H9 (cell line): ENCODE measurements at regions not wholly inside any gene's neighbourhood (a gene's known extent, or its start where the extent isn't known, plus 50 kb on each side); places are given as distances from the start of the nearest gene placed in this dataset.

ENCODE experiments used
- DNase-seq: peaks from one replicate; pipeline ENCODE4 v3.0.0-alpha.2; 2017
- H2AFZ ChIP-seq: one replicate; pipeline ENCODE4 v1.6.1; 2013; ENCODE audit warnings: mild to moderate bottlenecking, low read length, control low read depth, moderate library complexity
- H2AK5ac ChIP-seq: 2 replicates; pipeline ENCODE4 v1.6.1; 2013; ENCODE audit warnings: low read length, control low read depth, mixed read lengths; ENCODE audit not compliant: insufficient read length
- H2BK120ac ChIP-seq: one replicate; pipeline ENCODE4 v1.6.1; 2013; ENCODE audit warnings: low read depth, mild to moderate bottlenecking, low read length, control low read depth, inconsistent platforms; ENCODE audit not compliant: poor library complexity, severe bottlenecking
- H2BK12ac ChIP-seq: 2 replicates; pipeline ENCODE4 v1.6.1; 2013; ENCODE audit warnings: low read length, control low read depth, mixed read lengths, low read depth; ENCODE audit not compliant: insufficient read length
- H2BK15ac ChIP-seq: 2 replicates; pipeline ENCODE4 v1.6.1; 2013; ENCODE audit warnings: low read depth, low read length, control low read depth
- H2BK20ac ChIP-seq: one replicate; pipeline ENCODE4 v1.6.1; 2013; ENCODE audit warnings: low read depth, mild to moderate bottlenecking, low read length, control low read depth, inconsistent platforms; ENCODE audit not compliant: poor library complexity, severe bottlenecking
- H2BK5ac ChIP-seq: 2 replicates; pipeline ENCODE4 v1.6.1; 2013; ENCODE audit warnings: low read length, control low read depth, mixed read lengths; ENCODE audit not compliant: insufficient read length
- H3K14ac ChIP-seq: 2 replicates; pipeline ENCODE4 v1.6.1; 2013; ENCODE audit warnings: low read length, control low read depth; ENCODE audit not compliant: insufficient read depth
- H3K18ac ChIP-seq: 2 replicates; pipeline ENCODE4 v1.6.1; 2013; ENCODE audit warnings: low read depth, mild to moderate bottlenecking, mixed read lengths, low read length, control low read depth; ENCODE audit not compliant: insufficient read length
- H3K23ac ChIP-seq: 2 replicates; pipeline ENCODE4 v1.6.1; 2013; ENCODE audit warnings: low read length, control low read depth, mixed read lengths, low read depth; ENCODE audit not compliant: insufficient read length
- H3K23me2 ChIP-seq: 2 replicates; pipeline ENCODE4 v1.6.1; 2013; ENCODE audit warnings: low read depth, mild to moderate bottlenecking, mixed read lengths, low read length, control low read depth; ENCODE audit not compliant: insufficient read length, poor library complexity, severe bottlenecking
- H3K27ac ChIP-seq: 2 replicates; pipeline ENCODE4 v1.5.1; 2013; ENCODE audit warnings: low read length, control low read depth, mixed read lengths, low read depth; ENCODE audit not compliant: insufficient read length
- H3K27me3 ChIP-seq: 2 replicates; pipeline ENCODE4 v1.6.1; 2013; ENCODE audit warnings: low read length, control low read depth, inconsistent platforms; ENCODE audit not compliant: insufficient read depth
- H3K4ac ChIP-seq: 2 replicates; pipeline ENCODE4 v1.6.1; 2013; ENCODE audit warnings: low read depth, mild to moderate bottlenecking, control low read depth, inconsistent platforms, low read length, moderate library complexity
- H3K4me1 ChIP-seq: 2 replicates; pipeline ENCODE4 v1.6.1; 2013; ENCODE audit warnings: low read length, control low read depth, inconsistent platforms; ENCODE audit not compliant: insufficient read depth
- H3K4me2 ChIP-seq: 2 replicates; pipeline ENCODE4 v1.6.1; 2013; ENCODE audit warnings: low read length, control low read depth, mixed read lengths; ENCODE audit not compliant: insufficient read length, insufficient read depth
- H3K56ac ChIP-seq: 2 replicates; pipeline ENCODE4 v1.6.1; 2013; ENCODE audit warnings: low read depth, mild to moderate bottlenecking, mixed read lengths, low read length, control low read depth; ENCODE audit not compliant: insufficient read length
- H3K79me1 ChIP-seq: 2 replicates; pipeline ENCODE4 v1.6.1; 2013; ENCODE audit warnings: low read depth, mild to moderate bottlenecking, moderate library complexity, low read length, control low read depth, inconsistent platforms; ENCODE audit not compliant: insufficient read depth, poor library complexity, severe bottlenecking
- H3K79me2 ChIP-seq: 2 replicates; pipeline ENCODE4 v1.6.1; 2013; ENCODE audit warnings: low read length, control low read depth, inconsistent platforms; ENCODE audit not compliant: insufficient read depth
- H3K9ac ChIP-seq: 2 replicates; pipeline ENCODE4 v1.6.1; 2013; ENCODE audit warnings: low read length, control low read depth, mixed read lengths; ENCODE audit not compliant: insufficient read length; ENCODE audit errors: extremely low read depth
- H3K9me3 ChIP-seq: one replicate; pipeline ENCODE4 v1.6.1; 2013; ENCODE audit warnings: low read depth, low read length, inconsistent platforms; ENCODE audit not compliant: control insufficient read depth
- H3T11ph ChIP-seq: one replicate; pipeline ENCODE4 v1.6.1; 2013; ENCODE audit warnings: mild to moderate bottlenecking, low read length, control low read depth, inconsistent platforms
- H4K20me1 ChIP-seq: one replicate; pipeline ENCODE4 v1.6.1; 2013; ENCODE audit not compliant: control insufficient read depth, insufficient read length, insufficient read depth
- H4K5ac ChIP-seq: 2 replicates; pipeline ENCODE4 v1.6.1; 2013; ENCODE audit warnings: low read depth, mild to moderate bottlenecking, mixed read lengths, low read length, control low read depth; ENCODE audit not compliant: insufficient read length
- H4K8ac ChIP-seq: replicated peaks from 2 replicates; pipeline ENCODE4 v1.6.1; 2013; ENCODE audit warnings: low read length, control low read depth, mixed read lengths, low read depth; ENCODE audit not compliant: insufficient read length
- H4K91ac ChIP-seq: 2 replicates; pipeline ENCODE4 v1.6.1; 2013; ENCODE audit warnings: low read depth, mild to moderate bottlenecking, moderate library complexity, mixed read lengths, low read length, control low read depth; ENCODE audit not compliant: insufficient read length
- H3K27ac Mint-ChIP-seq, 3 experiments: 2 replicates in 2 of 3; 3 replicates in 1 of 3; pipeline ENCODE4 v1.8.0; 2020 to 2021; ENCODE audit warnings: mixed read lengths in 3 of 3, mild to moderate bottlenecking in 1 of 3, moderate library complexity in 1 of 3
- H3K27me3 Mint-ChIP-seq: 2 replicates; pipeline ENCODE4 v1.8.0; 2021; ENCODE audit warnings: low read depth, mild to moderate bottlenecking, moderate library complexity, mixed read lengths
- H3K36me3 Mint-ChIP-seq, 3 experiments: 2 replicates in 2 of 3; 3 replicates in 1 of 3; pipeline ENCODE4 v1.8.0; 2020 to 2021; ENCODE audit warnings: low read depth in 3 of 3, mixed read lengths in 3 of 3; ENCODE audit not compliant: insufficient read depth in 1 of 3
- H3K4me1 Mint-ChIP-seq, 2 experiments: 2 replicates each; pipeline ENCODE4 v1.8.0; 2020; ENCODE audit warnings: mixed read lengths in 2 of 2
- H3K4me3 Mint-ChIP-seq, 2 experiments: 2 replicates in 1 of 2; 3 replicates in 1 of 2; pipeline ENCODE4 v1.8.0; 2020 to 2021; ENCODE audit warnings: mild to moderate bottlenecking in 2 of 2, mixed read lengths in 2 of 2, moderate library complexity in 1 of 2
- H3K9me3 Mint-ChIP-seq, 2 experiments: 2 replicates in 1 of 2; 3 replicates in 1 of 2; pipeline ENCODE4 v1.8.0; 2020; ENCODE audit warnings: mild to moderate bottlenecking in 2 of 2, mixed read lengths in 2 of 2, moderate library complexity in 1 of 2
- WGBS: extraction: QIAGEN DNeasy Blood & Tissue Kit; methylation state at CpG from one replicate; pipeline ENCODE4 v1.1.7; 2013; ENCODE audit warnings: missing lambda C conversion rate, low lambda C conversion rate, mixed read lengths; ENCODE audit not compliant: insufficient read length; ENCODE audit errors: extremely low coverage; 5-methylcytosine and 5-hydroxymethylcytosine counted together
- TF ChIP-seq, protein P1 (sequence below): fragments of 200-600 bp; sonication (generic); conservative IDR thresholded peaks from 3 replicates; pipeline ENCODE4 v1.8.0; 2021; ENCODE audit warnings: antibody characterized with exemption, mild to moderate bottlenecking

DNA sequence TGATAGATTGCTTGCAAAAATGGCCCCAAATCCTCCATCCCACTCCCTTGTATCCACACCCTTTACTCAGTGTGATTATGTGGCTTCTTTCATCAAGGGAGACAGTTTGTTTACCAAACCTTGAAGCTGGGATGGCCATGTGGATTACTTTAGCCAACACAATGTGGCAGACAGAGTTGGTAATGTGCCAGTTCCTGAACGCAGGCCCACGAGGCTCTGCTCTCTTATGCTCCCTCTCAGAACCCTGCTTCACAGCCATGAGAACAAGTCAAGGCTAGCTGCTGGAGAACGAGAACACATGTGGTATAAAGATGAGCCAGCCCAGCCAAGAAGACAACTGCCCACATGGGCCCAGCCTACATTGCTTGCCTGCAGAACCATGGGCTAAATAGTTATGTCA, 162.3 kb downstream of the NDUFA12 start:
- H3K79me2 ChIP-seq = no peaks in the 10 kb centered on the region
- H2AFZ ChIP-seq = no peak overlapping the region
- H3K14ac ChIP-seq = no peak overlapping the region
- H4K5ac ChIP-seq = no peak overlapping the region
- Mint-ChIP-seq H3K27ac (no peak overlapping the region), H3K27me3 (no peaks in the 10 kb centered on the region), H3K36me3 (peaks cover 0 to 11% (median 2%) of the 10 kb centered on the region in 3 experiments; a peak in 4 of 7 replicates), H3K4me1 (peaks cover 7% of the 10 kb centered on the region in 2 experiments), H3K4me3 (no peak overlapping the region), H3K9me3 (peaks cover 11 to 16% of the 10 kb centered on the region in 2 experiments)
- no peak overlapping the region for H3K4me2 ChIP-seq
- no peak overlapping the region for H3K56ac ChIP-seq
- DNase-seq = no peak
- TF ChIP-seq, protein P1, sequence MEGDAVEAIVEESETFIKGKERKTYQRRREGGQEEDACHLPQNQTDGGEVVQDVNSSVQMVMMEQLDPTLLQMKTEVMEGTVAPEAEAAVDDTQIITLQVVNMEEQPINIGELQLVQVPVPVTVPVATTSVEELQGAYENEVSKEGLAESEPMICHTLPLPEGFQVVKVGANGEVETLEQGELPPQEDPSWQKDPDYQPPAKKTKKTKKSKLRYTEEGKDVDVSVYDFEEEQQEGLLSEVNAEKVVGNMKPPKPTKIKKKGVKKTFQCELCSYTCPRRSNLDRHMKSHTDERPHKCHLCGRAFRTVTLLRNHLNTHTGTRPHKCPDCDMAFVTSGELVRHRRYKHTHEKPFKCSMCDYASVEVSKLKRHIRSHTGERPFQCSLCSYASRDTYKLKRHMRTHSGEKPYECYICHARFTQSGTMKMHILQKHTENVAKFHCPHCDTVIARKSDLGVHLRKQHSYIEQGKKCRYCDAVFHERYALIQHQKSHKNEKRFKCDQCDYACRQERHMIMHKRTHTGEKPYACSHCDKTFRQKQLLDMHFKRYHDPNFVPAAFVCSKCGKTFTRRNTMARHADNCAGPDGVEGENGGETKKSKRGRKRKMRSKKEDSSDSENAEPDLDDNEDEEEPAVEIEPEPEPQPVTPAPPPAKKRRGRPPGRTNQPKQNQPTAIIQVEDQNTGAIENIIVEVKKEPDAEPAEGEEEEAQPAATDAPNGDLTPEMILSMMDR = no peak
- H4K8ac ChIP-seq = no peak overlapping the region
- H2BK15ac ChIP-seq = no peak overlapping the region
- H3K4me1 ChIP-seq = peaks cover 3% of the 10 kb centered on the region; the same call in 1 of the 2 replicates
- no peak overlapping the region for H2AK5ac ChIP-seq
- H3K9me3 ChIP-seq = no peaks in the 10 kb centered on the region
- H3K27ac ChIP-seq = no peak overlapping the region
- H3K18ac ChIP-seq = no peak overlapping the region
- H3K79me1 ChIP-seq = no peaks in the 10 kb centered on the region
- no peaks in the 10 kb centered on the region for H4K20me1 ChIP-seq
- no peak overlapping the region for H2BK12ac ChIP-seq
- no peak overlapping the region for H3K9ac ChIP-seq
- no peak overlapping the region for H4K91ac ChIP-seq
- no peak overlapping the region for H3T11ph ChIP-seq
- H2BK20ac ChIP-seq = no peak overlapping the region
- no CpG with 5 or more reads among the region's 3 CpGs for WGBS
- H2BK120ac ChIP-seq = no peak overlapping the region
- no peak overlapping the region for H2BK5ac ChIP-seq
- H3K23ac ChIP-seq = no peak overlapping the region
- no peaks in the 10 kb centered on the region for H3K23me2 ChIP-seq
- H3K4ac ChIP-seq = no peak overlapping the region
- no peaks in the 10 kb centered on the region for H3K27me3 ChIP-seq
